GM10266 (cell line): ENCODE measurements at regions not wholly inside any gene's neighbourhood (a gene's known extent, or its start where the extent isn't known, plus 50 kb on each side); places are given as distances from the start of the nearest gene placed in this dataset.

Experiments
- DNase-seq: peaks from one replicate; pipeline ENCODE4 v3.0.0; 2012; ENCODE audit errors: extremely low spot score
- CTCF ChIP-seq: IDR thresholded peaks from 2 replicates; pipeline ENCODE4 v1.5.1; 2012; ENCODE audit warnings: mild to moderate bottlenecking, low read depth; ENCODE audit not compliant: control insufficient read depth, insufficient read depth; ENCODE audit errors: missing control alignments

- no peak for DNase-seq
- TF ChIP-seq CTCF = no peak
Observed at GRCh38 chr6:82569022-82569421, 205.4 kb downstream of the TPBG start.

GRCh38 chr6:82570083-82570482, 206.5 kb downstream of the TPBG start:
- DNase-seq = no peak
- no peak for TF ChIP-seq CTCF

- no peak for DNase-seq
- no peak for TF ChIP-seq CTCF
Observed at GRCh38 chr6:82571455-82571854, 207.8 kb downstream of the TPBG start.

- TF ChIP-seq CTCF = no peak
Observed at GRCh38 chr6:82573254-82573972, 209.8 kb downstream of the TPBG start.

GRCh38 chr6:82576284-82576683, 212.7 kb downstream of the TPBG start:
- no peak for TF ChIP-seq CTCF
- no peak for DNase-seq

More at GRCh38 chr6:82573254-82573972, 209.8 kb downstream of the TPBG start:
- DNase-seq = no peak

GRCh38 chr6:82584194-82584695, 220.6 kb downstream of the TPBG start:
- no peak for DNase-seq
- no peak for TF ChIP-seq CTCF

GRCh38 chr6:82584856-82585255, 221.2 kb downstream of the TPBG start:
- DNase-seq = no peak
- TF ChIP-seq CTCF = no peak
